HCT116 (cell line): ENCODE measurements at regions not wholly inside any gene's neighbourhood (a gene's known extent, or its start where the extent isn't known, plus 50 kb on each side); places are given as distances from the start of the nearest gene placed in this dataset.

Experiments used
- ATAC-seq: fragments of 200-7000 bp; cut with Tn5 transposase; 2 replicates; pipeline ENCODE4 v1.9.1; 2020; ENCODE audit warnings: mild to moderate bottlenecking, moderate library complexity
- BruUV-seq: library from RNA; stranded (reverse); fragments of 400-500 nt; replicated peaks from 2 replicates; lab custom pipeline; 2021; lab: Mats Ljungman, UMichigan
- CTCF ChIA-PET: fragments of 300-600 bp; sonication (Branson Sonifier 250); formaldehyde crosslinking; loops from one replicate; lab custom pipeline; 2021; ENCODE audit warnings: antibody characterized with exemption; lab: Charles Lee
- POLR2A ChIA-PET: fragments of 300-600, 350-600 bp; sonication (Branson Sonifier 250); formaldehyde crosslinking; loops from one replicate; lab custom pipeline; 2021; ENCODE audit warnings: antibody characterized with exemption; lab: Charles Lee
- RAD21 ChIA-PET, 2 experiments: fragments of 300-600 bp; sonication (Branson Sonifier 250); formaldehyde crosslinking; loops; one replicate each; lab custom pipeline; 2023; ENCODE audit warnings: low total read pairs in 2 of 2; ENCODE audit not compliant: uncharacterized antibody in 2 of 2, unreplicated experiment in 2 of 2, low non-redundant PET in 1 of 2; lab: Charles Lee
- DNase-seq: peaks from one replicate; pipeline ENCODE4 v3.0.0-alpha.2; 2010; ENCODE audit warnings: low read depth, low spot score
- H2AFZ ChIP-seq: fragments of 200-600 bp; shearing (Covaris generic), sonication (generic); 2 replicates; pipeline ENCODE4 v1.6.1; 2017; ENCODE audit warnings: low read depth, mixed run types, mixed read lengths, antibody characterized with exemption, low read length; ENCODE audit not compliant: poor library complexity, severe bottlenecking
- H3K27ac ChIP-seq: 2 replicates; pipeline ENCODE4 v1.5.1; 2012; ENCODE audit warnings: low read depth, low read length
- H3K27me3 ChIP-seq: fragments of 200-600 bp; sonication (generic); 2 replicates; pipeline ENCODE4 v1.6.1; 2016; ENCODE audit warnings: mixed run types, low read length, mixed read lengths; ENCODE audit not compliant: insufficient read depth
- H3K36me3 ChIP-seq, 2 experiments: fragments of 200-500 bp in 1 of 2; fragments of 200-600 bp in 1 of 2; sonication (Bioruptor generic) in 1 of 2; sonication (generic) in 1 of 2; 2 replicates each; pipeline versions ENCODE4 v1.5.1 to v1.6.1; 2014 to 2016; ENCODE audit warnings: low read length in 2 of 2, inconsistent platforms in 1 of 2, mixed read lengths in 1 of 2, mixed run types in 1 of 2; ENCODE audit not compliant: insufficient read depth in 2 of 2, control insufficient read depth in 1 of 2
- H3K4me1 ChIP-seq, 2 experiments: fragments of 200-600 bp in 1 of 2; sonication (generic) in 1 of 2; 2 replicates each; pipeline versions ENCODE4 v1.5.1 to v1.6.1; 2012 to 2017; ENCODE audit warnings: low read length in 2 of 2, inconsistent platforms in 1 of 2, mild to moderate bottlenecking in 1 of 2, mixed read lengths in 1 of 2, mixed run types in 1 of 2, moderate library complexity in 1 of 2; ENCODE audit not compliant: insufficient read depth in 2 of 2, control insufficient read depth in 1 of 2
- H3K4me2 ChIP-seq: fragments of 200-600 bp; sonication (generic); 2 replicates; pipeline ENCODE4 v1.6.1; 2017; ENCODE audit warnings: mixed run types, low read length, mixed read lengths
- H3K4me3 ChIP-seq, 2 experiments: fragments of 200-600 bp in 1 of 2; sonication (generic) in 1 of 2; replicated peaks in 1 of 2; 2 replicates each; pipeline ENCODE4 v1.5.1; 2011 to 2016; ENCODE audit warnings: low read length in 2 of 2, control low read depth in 1 of 2, low read depth in 1 of 2, mild to moderate bottlenecking in 1 of 2, mixed read lengths in 1 of 2, mixed run types in 1 of 2
- H3K79me2 ChIP-seq: fragments of 200-600 bp; sonication (generic); 2 replicates; pipeline ENCODE4 v1.6.1; 2017; ENCODE audit warnings: mild to moderate bottlenecking, mixed run types, low read length, moderate library complexity, mixed read lengths; ENCODE audit not compliant: insufficient read depth
- H3K9ac ChIP-seq: fragments of 200-600 bp; sonication (generic); 2 replicates; pipeline ENCODE4 v1.6.1; 2016; ENCODE audit warnings: low read length, mixed read lengths
- H3K9me2 ChIP-seq: fragments of 200-600 bp; sonication (generic), shearing (Covaris generic); 2 replicates; pipeline ENCODE4 v1.6.1; 2017; ENCODE audit warnings: mixed run types, mild to moderate bottlenecking, moderate library complexity; ENCODE audit not compliant: insufficient read depth
- H3K9me3 ChIP-seq, 2 experiments: fragments of 200-500 bp in 1 of 2; fragments of 200-600 bp in 1 of 2; sonication (Bioruptor generic) in 1 of 2; sonication (generic) in 1 of 2; 2 replicates each; pipeline ENCODE4 v1.6.1; 2014 to 2017; ENCODE audit warnings: low read length in 2 of 2, mixed read lengths in 2 of 2, inconsistent platforms in 1 of 2, low read depth in 1 of 2, mild to moderate bottlenecking in 1 of 2, mixed run types in 1 of 2, moderate library complexity in 1 of 2; ENCODE audit not compliant: control insufficient read depth in 1 of 2, insufficient read depth in 1 of 2
- H4K20me1 ChIP-seq: fragments of 200-600 bp; sonication (generic), shearing (Covaris generic); 2 replicates; pipeline ENCODE4 v1.6.1; 2017; ENCODE audit warnings: mixed run types, mild to moderate bottlenecking, moderate library complexity; ENCODE audit not compliant: insufficient read depth
- CBX3 ChIP-seq: IDR thresholded peaks from 2 replicates; pipeline ENCODE4 v1.6.1; 2012; ENCODE audit warnings: low read depth
- CEBPB ChIP-seq: IDR thresholded peaks from 2 replicates; pipeline ENCODE4 v1.6.1; 2012; ENCODE audit warnings: low read depth
- EGR1 ChIP-seq: IDR thresholded peaks from 2 replicates; pipeline ENCODE4 v1.6.1; 2012; ENCODE audit warnings: low read depth
- ELF1 ChIP-seq: IDR thresholded peaks from 2 replicates; pipeline ENCODE4 v1.6.1; 2012; ENCODE audit warnings: low read depth, borderline replicate concordance
- EZH2 ChIP-seq: fragments of 200-600 bp; sonication (generic); IDR thresholded peaks from 2 replicates; pipeline ENCODE4 v1.6.1; 2017; ENCODE audit warnings: antibody characterized with exemption, mixed run types
- EZH2phosphoT487 ChIP-seq: fragments of 200-600 bp; IDR thresholded peaks from 2 replicates; pipeline ENCODE4 v1.6.1; 2018; ENCODE audit warnings: antibody characterized with exemption, borderline replicate concordance
- JUND ChIP-seq: IDR thresholded peaks from 2 replicates; pipeline ENCODE4 v1.6.1; 2012
- POLR2AphosphoS5 ChIP-seq: IDR thresholded peaks from 2 replicates; pipeline ENCODE4 v1.6.1; 2011; ENCODE audit warnings: mild to moderate bottlenecking, low read depth, low read length, moderate library complexity
- RAD21 ChIP-seq: IDR thresholded peaks from 2 replicates; pipeline ENCODE4 v1.6.1; 2012; ENCODE audit warnings: low read depth, mild to moderate bottlenecking
- SIN3A ChIP-seq: IDR thresholded peaks from 2 replicates; pipeline ENCODE4 v1.6.1; 2012; ENCODE audit warnings: low read depth
- SP1 ChIP-seq: IDR thresholded peaks from 2 replicates; pipeline ENCODE4 v1.6.1; 2012; ENCODE audit warnings: low read depth
- SRF ChIP-seq: IDR thresholded peaks from 2 replicates; pipeline ENCODE4 v1.6.1; 2012; ENCODE audit warnings: low read depth
- TCF7L2 ChIP-seq: IDR thresholded peaks from 2 replicates; pipeline ENCODE4 v1.7.0; 2011; ENCODE audit warnings: borderline replicate concordance, inconsistent platforms; ENCODE audit not compliant: insufficient read depth, insufficient read length; ENCODE audit errors: extremely low read depth
- YY1 ChIP-seq: IDR thresholded peaks from 2 replicates; pipeline ENCODE4 v1.6.1; 2011; ENCODE audit warnings: low read length, low read depth, moderate library complexity, mild to moderate bottlenecking; ENCODE audit not compliant: insufficient replicate concordance; ENCODE audit errors: extremely low read depth
- ZFX ChIP-seq: fragments of 450-650 bp; IDR thresholded peaks from 2 replicates; pipeline ENCODE4 v1.6.1; 2017
- intact Hi-C: fragments of 100-400 bp; cut with micrococcal nuclease; formaldehyde crosslinking; loops from 2 replicates; pipeline ENCODE4 v1.10.0; 2022
- TF ChIP-seq, protein P1 (sequence below): IDR thresholded peaks from 2 replicates; pipeline ENCODE4 v1.6.1; 2012
- TF ChIP-seq, protein P2 (sequence below): IDR thresholded peaks from 2 replicates; pipeline ENCODE4 v1.6.1; 2012; ENCODE audit warnings: low read depth
- TF ChIP-seq, protein P3 (sequence below), 3 experiments: fragments of 200-600 bp in 1 of 3; sonication (generic) in 1 of 3; IDR thresholded peaks in 2 of 3; conservative IDR thresholded peaks in 1 of 3; 2 replicates each; pipeline ENCODE4 v1.5.1; 2012 to 2017; ENCODE audit warnings: low read depth in 2 of 3, low read length in 2 of 3, antibody characterized with exemption in 1 of 3, borderline replicate concordance in 1 of 3, control low read depth in 1 of 3, mild to moderate bottlenecking in 1 of 3, mixed read lengths in 1 of 3, mixed run types in 1 of 3, moderate library complexity in 1 of 3; ENCODE audit not compliant: insufficient read depth in 1 of 3
- TF ChIP-seq, protein P4 (sequence below): IDR thresholded peaks from 2 replicates; pipeline ENCODE4 v1.6.1; 2011; ENCODE audit warnings: mild to moderate bottlenecking, low read length, moderate library complexity; ENCODE audit not compliant: insufficient replicate concordance; ENCODE audit errors: extremely low read depth
- TF ChIP-seq, protein P5 (sequence below): IDR thresholded peaks from 2 replicates; pipeline ENCODE4 v1.6.1; 2012

DNA sequence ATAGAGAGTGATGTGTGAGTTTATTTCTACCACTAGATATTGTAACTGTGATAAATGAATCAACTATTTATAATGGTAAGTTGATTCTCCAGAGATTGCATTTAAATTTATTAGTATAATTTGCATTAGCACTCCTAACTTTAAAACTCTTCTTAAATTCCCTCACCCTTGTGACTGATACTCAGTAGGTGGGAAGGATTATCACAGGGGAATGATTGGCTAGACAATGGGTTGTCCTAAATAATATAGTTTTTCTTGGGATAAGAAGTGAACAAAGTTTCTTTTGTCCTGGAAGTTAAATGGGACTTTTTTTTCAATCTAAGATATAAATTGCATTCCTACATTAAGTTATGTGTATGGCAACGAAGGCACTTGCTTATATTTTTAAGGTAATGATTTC lies 169.2 kb upstream of the PITX2 start:
- no peaks in the 10 kb centered on the region for H3K79me2 ChIP-seq
- H2AFZ ChIP-seq: no peak overlapping the region
- H3K4me2 ChIP-seq: no peak overlapping the region
- H3K9ac ChIP-seq: no peak overlapping the region
- ATAC-seq (no peak), DNase-seq (no peak)
- no TSS peak for BruUV-seq
- H3K4me1 ChIP-seq: peaks cover 7 to 14% of the 10 kb centered on the region in 2 experiments; a peak in 3 of 4 replicates
- no peaks in the 10 kb centered on the region for H3K9me2 ChIP-seq
- CTCF ChIA-PET: no interaction called here
- H3K9me3 ChIP-seq: no peaks in the 10 kb centered on the region
- no peaks in the 10 kb centered on the region for H3K27me3 ChIP-seq
- H3K36me3 ChIP-seq: no peaks in the 10 kb centered on the region
- no peak overlapping the region for H3K27ac ChIP-seq
- POLR2A ChIA-PET: no interaction called here
- H3K4me3 ChIP-seq: no peak overlapping the region
- RAD21 ChIA-PET: no interaction called here
- TF ChIP-seq, protein P1, sequence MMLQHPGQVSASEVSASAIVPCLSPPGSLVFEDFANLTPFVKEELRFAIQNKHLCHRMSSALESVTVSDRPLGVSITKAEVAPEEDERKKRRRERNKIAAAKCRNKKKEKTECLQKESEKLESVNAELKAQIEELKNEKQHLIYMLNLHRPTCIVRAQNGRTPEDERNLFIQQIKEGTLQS: no peak
- TF ChIP-seq YY1 (no peak), SRF (no peak), CBX3 (no peak), ELF1 (no peak), EZH2 (no peak), EGR1 (no peak), SIN3A (no peak), SP1 (no peak), POLR2AphosphoS5 (no peak), EZH2phosphoT487 (no peak), JUND (no peak), ZFX (no peak), RAD21 (no peak), TCF7L2 (no peak), CEBPB (no peak)
- TF ChIP-seq, protein P2, sequence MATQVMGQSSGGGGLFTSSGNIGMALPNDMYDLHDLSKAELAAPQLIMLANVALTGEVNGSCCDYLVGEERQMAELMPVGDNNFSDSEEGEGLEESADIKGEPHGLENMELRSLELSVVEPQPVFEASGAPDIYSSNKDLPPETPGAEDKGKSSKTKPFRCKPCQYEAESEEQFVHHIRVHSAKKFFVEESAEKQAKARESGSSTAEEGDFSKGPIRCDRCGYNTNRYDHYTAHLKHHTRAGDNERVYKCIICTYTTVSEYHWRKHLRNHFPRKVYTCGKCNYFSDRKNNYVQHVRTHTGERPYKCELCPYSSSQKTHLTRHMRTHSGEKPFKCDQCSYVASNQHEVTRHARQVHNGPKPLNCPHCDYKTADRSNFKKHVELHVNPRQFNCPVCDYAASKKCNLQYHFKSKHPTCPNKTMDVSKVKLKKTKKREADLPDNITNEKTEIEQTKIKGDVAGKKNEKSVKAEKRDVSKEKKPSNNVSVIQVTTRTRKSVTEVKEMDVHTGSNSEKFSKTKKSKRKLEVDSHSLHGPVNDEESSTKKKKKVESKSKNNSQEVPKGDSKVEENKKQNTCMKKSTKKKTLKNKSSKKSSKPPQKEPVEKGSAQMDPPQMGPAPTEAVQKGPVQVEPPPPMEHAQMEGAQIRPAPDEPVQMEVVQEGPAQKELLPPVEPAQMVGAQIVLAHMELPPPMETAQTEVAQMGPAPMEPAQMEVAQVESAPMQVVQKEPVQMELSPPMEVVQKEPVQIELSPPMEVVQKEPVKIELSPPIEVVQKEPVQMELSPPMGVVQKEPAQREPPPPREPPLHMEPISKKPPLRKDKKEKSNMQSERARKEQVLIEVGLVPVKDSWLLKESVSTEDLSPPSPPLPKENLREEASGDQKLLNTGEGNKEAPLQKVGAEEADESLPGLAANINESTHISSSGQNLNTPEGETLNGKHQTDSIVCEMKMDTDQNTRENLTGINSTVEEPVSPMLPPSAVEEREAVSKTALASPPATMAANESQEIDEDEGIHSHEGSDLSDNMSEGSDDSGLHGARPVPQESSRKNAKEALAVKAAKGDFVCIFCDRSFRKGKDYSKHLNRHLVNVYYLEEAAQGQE: no peak
- TF ChIP-seq, protein P3, sequence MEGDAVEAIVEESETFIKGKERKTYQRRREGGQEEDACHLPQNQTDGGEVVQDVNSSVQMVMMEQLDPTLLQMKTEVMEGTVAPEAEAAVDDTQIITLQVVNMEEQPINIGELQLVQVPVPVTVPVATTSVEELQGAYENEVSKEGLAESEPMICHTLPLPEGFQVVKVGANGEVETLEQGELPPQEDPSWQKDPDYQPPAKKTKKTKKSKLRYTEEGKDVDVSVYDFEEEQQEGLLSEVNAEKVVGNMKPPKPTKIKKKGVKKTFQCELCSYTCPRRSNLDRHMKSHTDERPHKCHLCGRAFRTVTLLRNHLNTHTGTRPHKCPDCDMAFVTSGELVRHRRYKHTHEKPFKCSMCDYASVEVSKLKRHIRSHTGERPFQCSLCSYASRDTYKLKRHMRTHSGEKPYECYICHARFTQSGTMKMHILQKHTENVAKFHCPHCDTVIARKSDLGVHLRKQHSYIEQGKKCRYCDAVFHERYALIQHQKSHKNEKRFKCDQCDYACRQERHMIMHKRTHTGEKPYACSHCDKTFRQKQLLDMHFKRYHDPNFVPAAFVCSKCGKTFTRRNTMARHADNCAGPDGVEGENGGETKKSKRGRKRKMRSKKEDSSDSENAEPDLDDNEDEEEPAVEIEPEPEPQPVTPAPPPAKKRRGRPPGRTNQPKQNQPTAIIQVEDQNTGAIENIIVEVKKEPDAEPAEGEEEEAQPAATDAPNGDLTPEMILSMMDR (IDR thresholded peaks at IDR 0.05 in 2 of 3, conservative IDR thresholded peaks at IDR 0.05 in 1 of 3; ENCODE audit: borderline replicate concordance in 1 of 3, insufficient read depth in 1 of 3, low read depth in 2 of 3, low read length in 2 of 3): no peak
- TF ChIP-seq, protein P4, sequence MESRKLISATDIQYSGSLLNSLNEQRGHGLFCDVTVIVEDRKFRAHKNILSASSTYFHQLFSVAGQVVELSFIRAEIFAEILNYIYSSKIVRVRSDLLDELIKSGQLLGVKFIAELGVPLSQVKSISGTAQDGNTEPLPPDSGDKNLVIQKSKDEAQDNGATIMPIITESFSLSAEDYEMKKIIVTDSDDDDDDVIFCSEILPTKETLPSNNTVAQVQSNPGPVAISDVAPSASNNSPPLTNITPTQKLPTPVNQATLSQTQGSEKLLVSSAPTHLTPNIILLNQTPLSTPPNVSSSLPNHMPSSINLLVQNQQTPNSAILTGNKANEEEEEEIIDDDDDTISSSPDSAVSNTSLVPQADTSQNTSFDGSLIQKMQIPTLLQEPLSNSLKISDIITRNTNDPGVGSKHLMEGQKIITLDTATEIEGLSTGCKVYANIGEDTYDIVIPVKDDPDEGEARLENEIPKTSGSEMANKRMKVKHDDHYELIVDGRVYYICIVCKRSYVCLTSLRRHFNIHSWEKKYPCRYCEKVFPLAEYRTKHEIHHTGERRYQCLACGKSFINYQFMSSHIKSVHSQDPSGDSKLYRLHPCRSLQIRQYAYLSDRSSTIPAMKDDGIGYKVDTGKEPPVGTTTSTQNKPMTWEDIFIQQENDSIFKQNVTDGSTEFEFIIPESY: no peak
- TF ChIP-seq, protein P5, sequence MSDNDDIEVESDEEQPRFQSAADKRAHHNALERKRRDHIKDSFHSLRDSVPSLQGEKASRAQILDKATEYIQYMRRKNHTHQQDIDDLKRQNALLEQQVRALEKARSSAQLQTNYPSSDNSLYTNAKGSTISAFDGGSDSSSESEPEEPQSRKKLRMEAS: no peak
- intact Hi-C loops: no loop called here
- H4K20me1 ChIP-seq: no peaks in the 10 kb centered on the region
